MCF 10A (cell line): ENCODE measurements at regions not wholly inside any gene's neighbourhood (a gene's known extent, or its start where the extent isn't known, plus 50 kb on each side); places are given as distances from the start of the nearest gene placed in this dataset.

Experiments used
- BruUV-seq: library from RNA; stranded (reverse); fragments of 400-500 nt; replicated peaks from 2 replicates; lab custom pipeline; 2021; lab: Mats Ljungman, UMichigan
- CTCF ChIA-PET: fragments of 300-600 bp; sonication (Branson Sonifier 250); formaldehyde crosslinking; extraction: SDS; loops from one replicate; lab custom pipeline; 2021; ENCODE audit warnings: antibody characterized with exemption, inconsistent platforms; lab: Yijun Ruan, JAX
- POLR2A ChIA-PET: fragments of 300-600, 350-650 bp; sonication (Branson Sonifier 250); formaldehyde crosslinking; extraction: SDS; loops from one replicate; lab custom pipeline; 2020; ENCODE audit warnings: antibody characterized with exemption, inconsistent platforms; lab: Yijun Ruan, JAX
- DNase-seq: peaks from one replicate; pipeline ENCODE4 v3.0.0-alpha.2; 2018; ENCODE audit not compliant: unreplicated experiment
- H3K27ac Mint-ChIP-seq: one replicate; pipeline ENCODE4 v1.8.0; 2022; ENCODE audit warnings: mild to moderate bottlenecking, low read depth, mixed read lengths; ENCODE audit not compliant: unreplicated experiment
- H3K27me3 Mint-ChIP-seq: one replicate; pipeline ENCODE4 v1.8.0; 2022; ENCODE audit warnings: mixed read lengths; ENCODE audit not compliant: insufficient read depth, unreplicated experiment
- H3K36me3 Mint-ChIP-seq: one replicate; pipeline ENCODE4 v1.8.0; 2022; ENCODE audit warnings: mild to moderate bottlenecking, moderate library complexity, mixed read lengths; ENCODE audit not compliant: insufficient read depth, unreplicated experiment
- H3K4me1 Mint-ChIP-seq: one replicate; pipeline ENCODE4 v1.8.0; 2022; ENCODE audit warnings: mixed read lengths; ENCODE audit not compliant: insufficient read depth, unreplicated experiment
- H3K4me3 Mint-ChIP-seq: one replicate; pipeline ENCODE4 v1.8.0; 2022; ENCODE audit warnings: mild to moderate bottlenecking, moderate library complexity, mixed read lengths; ENCODE audit not compliant: unreplicated experiment
- H3K9me3 Mint-ChIP-seq: one replicate; pipeline ENCODE4 v1.8.0; 2022; ENCODE audit warnings: mixed read lengths; ENCODE audit not compliant: unreplicated experiment
- intact Hi-C: fragments of 100-400 bp; cut with micrococcal nuclease; formaldehyde crosslinking; loops from 2 replicates; pipeline ENCODE4 v1.14.1; 2022
- TF ChIP-seq, protein P1 (sequence below): fragments of 200-600 bp; IDR thresholded peaks from one replicate; pipeline ENCODE4 v1.8.0; 2022; ENCODE audit warnings: antibody characterized with exemption, mild to moderate bottlenecking; ENCODE audit not compliant: unreplicated experiment

DNA sequence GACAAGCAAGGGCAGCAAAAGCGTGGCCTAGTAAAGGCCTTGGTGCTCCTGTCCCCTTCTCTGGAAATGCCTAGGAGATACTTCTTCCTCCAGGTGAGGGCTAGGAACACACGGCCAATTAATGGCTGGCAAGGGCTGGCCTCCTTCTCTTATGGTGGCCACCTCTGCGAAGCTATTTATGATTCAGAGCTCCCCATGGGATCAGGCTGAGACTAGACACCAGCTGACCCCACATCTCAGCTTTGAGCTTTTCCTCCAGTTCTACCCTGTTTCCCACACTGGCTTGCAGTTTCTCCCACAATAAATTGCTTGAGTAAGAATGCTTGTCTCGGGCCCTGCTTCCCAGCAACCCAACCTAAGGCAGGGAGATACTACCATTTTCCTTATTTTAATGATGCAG is 53.7 kb downstream of the CAMK2N1 start:
- ChIA-PET POLR2A (no interaction called here), CTCF (interaction anchor here (0.7 to 0.8 kb wide), 2 partner anchors 224 to 1505 kb away, joined by 3 read pairs; no protein-coding TSS in a partner anchor)
- intact Hi-C loops = no loop called here
- Mint-ChIP-seq H3K4me3 (no peak overlapping the region), H3K4me1 (peaks cover 1% of the 10 kb centered on the region), H3K27ac (no peak overlapping the region), H3K27me3 (peaks cover 15% of the 10 kb centered on the region), H3K36me3 (no peaks in the 10 kb centered on the region), H3K9me3 (no peaks in the 10 kb centered on the region)
- BruUV-seq = no TSS peak
- DNase-seq = no peak
- TF ChIP-seq, protein P1, sequence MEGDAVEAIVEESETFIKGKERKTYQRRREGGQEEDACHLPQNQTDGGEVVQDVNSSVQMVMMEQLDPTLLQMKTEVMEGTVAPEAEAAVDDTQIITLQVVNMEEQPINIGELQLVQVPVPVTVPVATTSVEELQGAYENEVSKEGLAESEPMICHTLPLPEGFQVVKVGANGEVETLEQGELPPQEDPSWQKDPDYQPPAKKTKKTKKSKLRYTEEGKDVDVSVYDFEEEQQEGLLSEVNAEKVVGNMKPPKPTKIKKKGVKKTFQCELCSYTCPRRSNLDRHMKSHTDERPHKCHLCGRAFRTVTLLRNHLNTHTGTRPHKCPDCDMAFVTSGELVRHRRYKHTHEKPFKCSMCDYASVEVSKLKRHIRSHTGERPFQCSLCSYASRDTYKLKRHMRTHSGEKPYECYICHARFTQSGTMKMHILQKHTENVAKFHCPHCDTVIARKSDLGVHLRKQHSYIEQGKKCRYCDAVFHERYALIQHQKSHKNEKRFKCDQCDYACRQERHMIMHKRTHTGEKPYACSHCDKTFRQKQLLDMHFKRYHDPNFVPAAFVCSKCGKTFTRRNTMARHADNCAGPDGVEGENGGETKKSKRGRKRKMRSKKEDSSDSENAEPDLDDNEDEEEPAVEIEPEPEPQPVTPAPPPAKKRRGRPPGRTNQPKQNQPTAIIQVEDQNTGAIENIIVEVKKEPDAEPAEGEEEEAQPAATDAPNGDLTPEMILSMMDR = no peak

DNA sequence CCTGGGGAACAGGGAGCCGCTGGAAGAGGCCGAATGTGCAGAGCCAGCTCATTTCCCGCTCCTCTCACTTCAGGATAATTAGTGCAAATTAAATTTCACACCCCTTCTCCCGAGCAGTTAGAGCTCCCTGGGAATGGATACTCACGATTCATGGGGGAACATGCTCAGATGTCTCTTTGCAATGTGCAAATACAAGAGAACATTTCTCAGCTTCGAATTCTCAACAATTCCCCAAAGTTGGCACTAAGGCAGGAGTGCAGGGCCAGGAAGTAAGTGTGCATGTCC is 54.9 kb downstream of the CAMK2N1 start:
- intact Hi-C loops = no loop called here
- no peaks in the 10 kb centered on the region for H3K36me3 Mint-ChIP-seq
- ChIA-PET POLR2A (no interaction called here), CTCF (interaction anchor here (0.6 to 1.1 kb wide), 5 partner anchors 10 to 548 kb away, joined by 3 to 7 read pairs (median 3); no protein-coding TSS in a partner anchor)
- no peak for DNase-seq
- TF ChIP-seq, protein P1 = no peak
- H3K4me3 Mint-ChIP-seq = no peak overlapping the region
- no peak overlapping the region for H3K27ac Mint-ChIP-seq
- no peaks in the 10 kb centered on the region for H3K9me3 Mint-ChIP-seq
- H3K27me3 Mint-ChIP-seq = peaks cover 7% of the 10 kb centered on the region
- no TSS peak for BruUV-seq
- H3K4me1 Mint-ChIP-seq = peaks cover 7% of the 10 kb centered on the region

DNA sequence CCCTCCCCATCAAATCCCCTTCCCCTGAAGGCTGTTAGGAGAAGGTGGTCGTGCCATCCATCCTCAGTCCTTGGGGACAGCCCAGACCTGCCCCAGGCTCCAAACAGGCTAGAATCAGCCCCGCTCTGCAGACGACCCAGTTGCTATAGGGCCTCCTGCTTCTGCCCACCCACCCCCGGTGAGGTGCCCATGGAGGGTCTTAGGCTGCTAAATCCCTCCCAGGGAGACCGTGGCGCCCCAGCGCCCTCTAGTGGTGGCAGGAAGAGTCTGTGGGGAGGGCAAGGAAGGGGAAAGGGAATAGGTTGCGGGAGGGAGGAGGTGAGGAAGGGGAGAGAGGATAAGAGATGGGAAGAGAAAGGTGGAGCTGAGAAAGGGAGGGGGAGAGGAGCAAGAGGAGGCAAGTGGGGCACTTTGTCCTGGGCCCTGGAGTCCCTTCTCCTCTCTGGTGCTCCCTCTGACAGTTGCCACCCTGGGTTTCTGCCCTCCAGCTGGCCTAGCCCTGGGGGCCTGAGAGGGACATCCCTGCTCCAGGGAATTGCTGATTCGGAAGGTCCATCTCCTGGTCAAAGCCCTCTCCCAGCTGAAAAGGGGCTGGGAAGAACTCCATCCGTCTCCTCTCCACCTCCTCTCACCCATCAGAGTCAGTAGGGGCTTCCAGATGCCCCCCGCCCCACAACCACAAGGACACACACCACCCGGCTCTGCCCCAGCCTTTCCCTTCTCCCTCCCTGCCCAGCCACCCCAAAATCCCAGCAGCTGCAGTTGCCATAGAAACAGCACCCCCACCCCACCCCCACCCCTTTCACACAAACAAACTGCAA is 55.4 kb downstream of the CAMK2N1 start:
- peaks cover 7% of the 10 kb centered on the region for H3K4me1 Mint-ChIP-seq
- peak; percentile 43 for DNase-seq
- no peak overlapping the region for H3K27ac Mint-ChIP-seq
- no TSS peak for BruUV-seq
- no peaks in the 10 kb centered on the region for H3K9me3 Mint-ChIP-seq
- peaks cover 2% of the 10 kb centered on the region for H3K27me3 Mint-ChIP-seq
- H3K36me3 Mint-ChIP-seq = no peaks in the 10 kb centered on the region
- TF ChIP-seq, protein P1 = peak; percentile 85
- POLR2A ChIA-PET = no interaction called here
- intact Hi-C loops = loop anchor here (1.0 kb wide), 4 partner anchors 53 to 214 kb away; no protein-coding TSS in a partner anchor
- H3K4me3 Mint-ChIP-seq = no peak overlapping the region
- CTCF ChIA-PET = interaction anchor here (0.6 to 1.1 kb wide), 6 partner anchors 9 to 1957 kb away, joined by 3 to 7 read pairs (median 3); no protein-coding TSS in a partner anchor

DNA sequence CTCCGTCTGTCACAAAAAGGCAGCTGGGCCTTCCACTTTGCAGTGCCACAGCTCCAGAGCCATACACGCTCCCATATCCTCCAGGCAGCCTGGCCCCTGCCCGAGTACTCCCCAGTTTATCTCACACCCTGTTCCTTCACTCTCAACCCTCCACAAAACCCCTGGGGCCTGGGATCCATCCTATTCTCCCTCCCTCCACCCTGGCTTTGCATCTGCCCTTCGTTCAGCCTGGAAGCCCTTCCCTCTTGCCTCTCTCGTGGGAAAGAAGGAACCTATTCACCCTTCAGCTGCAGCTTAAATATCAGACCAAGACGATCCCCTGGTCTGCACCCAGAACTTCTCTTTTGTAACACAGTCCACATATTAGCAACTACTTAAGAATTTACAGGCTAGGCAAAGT is 56.7 kb downstream of the CAMK2N1 start:
- no peaks in the 10 kb centered on the region for H3K9me3 Mint-ChIP-seq
- POLR2A ChIA-PET = interaction anchor here (0.9 kb wide), 1 partner anchor 10 kb away, joined by 5 read pairs; no protein-coding TSS in a partner anchor
- no peak for DNase-seq
- no peak overlapping the region for H3K4me3 Mint-ChIP-seq
- H3K36me3 Mint-ChIP-seq = no peaks in the 10 kb centered on the region
- TF ChIP-seq, protein P1 = no peak
- no peak overlapping the region for H3K27ac Mint-ChIP-seq
- intact Hi-C loops = no loop called here
- CTCF ChIA-PET = interaction anchor here (0.5 to 1.3 kb wide), 6 partner anchors 53 to 393 kb away, joined by 3 to 6 read pairs (median 4); no protein-coding TSS in a partner anchor
- no TSS peak for BruUV-seq
- peaks cover 7% of the 10 kb centered on the region for H3K4me1 Mint-ChIP-seq
- H3K27me3 Mint-ChIP-seq = no peaks in the 10 kb centered on the region
